Fibroblast of the aortic adventitia (primary cell): ENCODE measurements at regions not wholly inside any gene's neighbourhood (a gene's known extent, or its start where the extent isn't known, plus 50 kb on each side); places are given as distances from the start of the nearest gene placed in this dataset.
A peak's percentile ranks its signal among the peaks of the same experiment; 100 is the strongest.

Experiments used
- DNase-seq: peaks from one replicate; pipeline ENCODE4 v3.0.0-alpha.2; 2010; ENCODE audit warnings: low read depth
- H3K4me3 ChIP-seq: 2 replicates; pipeline ENCODE4 v1.5.1; 2011; ENCODE audit warnings: low read depth, mild to moderate bottlenecking, control low read depth, low read length, moderate library complexity
- CTCF ChIP-seq: IDR thresholded peaks from 2 replicates; pipeline ENCODE4 v1.5.1; 2011; ENCODE audit warnings: mild to moderate bottlenecking, low read length, control low read depth, inconsistent platforms; ENCODE audit not compliant: insufficient read depth

- no peak for TF ChIP-seq CTCF
- no peak for DNase-seq
Measured at GRCh38 chr1:79744746-79745145, 738.2 kb upstream of the ADGRL4 start.

GRCh38 chr1:79741720-79742421, 735.3 kb upstream of the ADGRL4 start:
- no peak for DNase-seq
- no peak overlapping the region for H3K4me3 ChIP-seq
- no peak for TF ChIP-seq CTCF

More at GRCh38 chr1:79744746-79745145, 738.2 kb upstream of the ADGRL4 start:
- no peak overlapping the region for H3K4me3 ChIP-seq

- H3K4me3 ChIP-seq: no peak overlapping the region
- no peak for TF ChIP-seq CTCF
- DNase-seq: no peak
Measured at GRCh38 chr1:79738101-79738500, 731.6 kb upstream of the ADGRL4 start.

GRCh38 chr1:79737193-79737592, 730.7 kb upstream of the ADGRL4 start:
- no peak for DNase-seq
- H3K4me3 ChIP-seq: no peak overlapping the region
- no peak for TF ChIP-seq CTCF

- TF ChIP-seq CTCF: no peak
- H3K4me3 ChIP-seq: no peak overlapping the region
- DNase-seq: no peak
Measured at GRCh38 chr1:79732950-79733349, 726.4 kb upstream of the ADGRL4 start.

- DNase-seq: no peak
- TF ChIP-seq CTCF: no peak
- H3K4me3 ChIP-seq: no peak overlapping the region
Measured at GRCh38 chr1:79726911-79727310, 720.4 kb upstream of the ADGRL4 start.

- DNase-seq: peak; percentile 93
- no peak for TF ChIP-seq CTCF
Measured at GRCh38 chr1:79726321-79726720, 719.8 kb upstream of the ADGRL4 start.

More at GRCh38 chr1:79726321-79726720, 719.8 kb upstream of the ADGRL4 start:
- H3K4me3 ChIP-seq: no peak overlapping the region
